Aorta (tissue), 5 donors: ENCODE measurements at regions not wholly inside any gene's neighbourhood (a gene's known extent, or its start where the extent isn't known, plus 50 kb on each side); places are given as distances from the start of the nearest gene placed in this dataset.

Experiments
- ATAC-seq: fragments of 200-7000 bp; cut with Tn5 transposase; one replicate; pipeline ENCODE4 v1.9.1; 2022; ENCODE audit warnings: moderate library complexity; ENCODE audit not compliant: low FRiP score
- DNase-seq, 2 donors: peaks; one replicate each; pipeline ENCODE4 v3.0.0-alpha.2; 2020
- H3K27ac ChIP-seq, 2 donors: one replicate each; pipeline ENCODE4 v1.5.1; 2013; ENCODE audit warnings: low read length in 2 of 2, mild to moderate bottlenecking in 2 of 2, moderate library complexity in 2 of 2, control low read depth in 1 of 2, inconsistent platforms in 1 of 2, low read depth in 1 of 2
- H3K27me3 ChIP-seq, 2 donors: one replicate each; pipeline ENCODE4 v1.6.1; 2013; ENCODE audit warnings: control low read depth in 1 of 2, low read length in 1 of 2, mild to moderate bottlenecking in 1 of 2, moderate library complexity in 1 of 2; ENCODE audit not compliant: insufficient read depth in 2 of 2, control insufficient read depth in 1 of 2
- H3K36me3 ChIP-seq, 2 donors: one replicate each; pipeline ENCODE4 v1.6.1; 2013; ENCODE audit warnings: control low read depth in 1 of 2, low read length in 1 of 2, mild to moderate bottlenecking in 1 of 2; ENCODE audit not compliant: insufficient read depth in 2 of 2, control insufficient read depth in 1 of 2
- H3K4me1 ChIP-seq, 2 donors: one replicate each; pipeline ENCODE4 v1.6.1; 2013; ENCODE audit warnings: low read length in 2 of 2, control low read depth in 1 of 2, mild to moderate bottlenecking in 1 of 2, moderate library complexity in 1 of 2; ENCODE audit not compliant: insufficient read depth in 2 of 2, control insufficient read depth in 1 of 2
- H3K4me3 ChIP-seq, 2 donors: one replicate each; pipeline ENCODE4 v1.5.1; 2013; ENCODE audit warnings: low read length in 2 of 2, control low read depth in 1 of 2, mild to moderate bottlenecking in 1 of 2
- H3K9me3 ChIP-seq: one replicate; pipeline ENCODE4 v1.6.1; 2013; ENCODE audit warnings: mild to moderate bottlenecking, low read length; ENCODE audit not compliant: control insufficient read depth
- WGBS, 2 donors: extraction: QIAGEN DNeasy Blood & Tissue Kit; methylation state at CpG; one replicate each; pipeline ENCODE4 v1.1.7; 2013; 5-methylcytosine and 5-hydroxymethylcytosine counted together
- intact Hi-C, 2 donors: fragments of 100-400 bp; cut with DNase I; formaldehyde crosslinking; loops; one replicate each; pipeline versions ENCODE4 v1.14.2 to v1.15.0; 2022
- donor health status: healthy with polysubstance abuse.
- donor health status: Bipolar disorder and iron deficiency.
- donor health status: DM: no; HTN: no; CAD: no.
- donor health status: DM: no; HTN: no; CAD: no.
- donor health status: DM: yes; HTN: yes; CAD: no.

- no peaks in the 10 kb centered on the region for H3K36me3 ChIP-seq
- no peak for ATAC-seq
- intact Hi-C loops, result no loop called here
- H3K9me3 ChIP-seq, result peaks cover 2% of the 10 kb centered on the region
- H3K27me3 ChIP-seq, result no peaks in the 10 kb centered on the region
- DNase-seq, result no peak
- H3K4me3 ChIP-seq, result no peak overlapping the region
- 75 to 93% methylated on average over 4 of the region's 4 CpGs for WGBS, 2 donors
- H3K27ac ChIP-seq, result no peak overlapping the region
- no peaks in the 10 kb centered on the region for H3K4me1 ChIP-seq
Observed at GRCh38 chr12:4223273-4223845, 50.2 kb upstream of the CCND2 start.

- DNase-seq, result no peak
- intact Hi-C loops, result no loop called here
- Histone ChIP-seq H3K27ac (no peak overlapping the region), H3K36me3 (no peaks in the 10 kb centered on the region), H3K9me3 (peaks cover 2% of the 10 kb centered on the region), H3K4me3 (no peak overlapping the region), H3K4me1 (no peaks in the 10 kb centered on the region), H3K27me3 (no peaks in the 10 kb centered on the region)
- no peak for ATAC-seq
Observed at GRCh38 chr12:4221258-4221620, 52.3 kb upstream of the CCND2 start.

GRCh38 chr12:4220536-4221257, 52.9 kb upstream of the CCND2 start:
- Histone ChIP-seq H3K9me3 (peaks cover 2% of the 10 kb centered on the region), H3K27me3 (no peaks in the 10 kb centered on the region), H3K4me1 (no peaks in the 10 kb centered on the region), H3K27ac (no peak overlapping the region), H3K36me3 (no peaks in the 10 kb centered on the region), H3K4me3 (no peak overlapping the region)
- WGBS, 2 donors, result 64 to 67% methylated on average over 7 of the region's 7 CpGs
- DNase-seq (no peak), ATAC-seq (no peak)
- intact Hi-C loops, result no loop called here

- DNase-seq, result no peak
- 88% methylated on average over 6 of the region's 6 CpGs for WGBS, 2 donors
- Histone ChIP-seq H3K27me3 (no peaks in the 10 kb centered on the region), H3K4me1 (no peaks in the 10 kb centered on the region), H3K4me3 (no peak overlapping the region), H3K27ac (no peak overlapping the region), H3K36me3 (no peaks in the 10 kb centered on the region), H3K9me3 (no peaks in the 10 kb centered on the region)
- intact Hi-C loops, result no loop called here
- no peak for ATAC-seq
Observed at GRCh38 chr12:4217091-4217490, 56.5 kb upstream of the CCND2 start.

- H3K36me3 ChIP-seq, result no peaks in the 10 kb centered on the region
- no peaks in the 10 kb centered on the region for H3K4me1 ChIP-seq
- no peak overlapping the region for H3K27ac ChIP-seq
- H3K9me3 ChIP-seq, result no peaks in the 10 kb centered on the region
- ATAC-seq (no peak), DNase-seq (no peak)
- intact Hi-C loops, result no loop called here
- WGBS, 2 donors, result 51 to 61% methylated on average over 5 of the region's 5 CpGs
- H3K4me3 ChIP-seq, result no peak overlapping the region
- H3K27me3 ChIP-seq, result no peaks in the 10 kb centered on the region
Observed at GRCh38 chr12:4216187-4216927, 57.2 kb upstream of the CCND2 start.

GRCh38 chr12:4215229-4216186, 58.1 kb upstream of the CCND2 start:
- Histone ChIP-seq H3K27ac (no peak overlapping the region), H3K4me3 (no peak overlapping the region), H3K4me1 (no peaks in the 10 kb centered on the region), H3K36me3 (no peaks in the 10 kb centered on the region), H3K27me3 (no peaks in the 10 kb centered on the region), H3K9me3 (no peaks in the 10 kb centered on the region)
- no peak for ATAC-seq
- 42 to 44% methylated on average over 18 of the region's 18 CpGs for WGBS, 2 donors
- peak in 1 of 2 donors; percentile 89 for DNase-seq
- intact Hi-C loops, result no loop called here

GRCh38 chr12:4214877-4215228, 58.7 kb upstream of the CCND2 start:
- H3K4me3 ChIP-seq, result no peak overlapping the region
- 85 to 89% methylated on average over 8 of the region's 8 CpGs for WGBS, 2 donors
- DNase-seq, result no peak

DNA sequence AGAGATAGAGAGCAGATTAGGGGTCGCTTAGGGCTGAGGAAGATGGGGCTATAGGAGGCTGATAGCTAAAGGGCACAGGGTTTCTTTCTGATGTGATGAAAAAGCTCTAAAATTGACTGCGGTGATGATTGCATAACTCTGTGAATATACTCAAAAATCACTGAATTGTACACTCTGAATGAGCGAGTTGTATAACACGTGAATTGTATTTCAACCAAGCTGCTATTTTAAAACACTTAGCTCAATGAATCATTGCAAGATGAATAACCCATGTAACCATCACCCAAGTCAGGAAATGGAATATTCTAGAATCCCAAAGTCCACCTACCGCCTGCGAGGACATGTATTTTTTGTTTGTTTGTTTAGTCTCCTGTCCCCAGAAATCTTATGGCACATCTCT, 60.1 kb upstream of the CCND2 start:
- H3K4me3 ChIP-seq, result no peak overlapping the region
- intact Hi-C loops, result no loop called here
- ATAC-seq (no peak), DNase-seq (no peak)
- H3K9me3 ChIP-seq, result no peaks in the 10 kb centered on the region
- 70 to 87% methylated on average over 6 of the region's 6 CpGs for WGBS, 2 donors
- no peaks in the 10 kb centered on the region for H3K36me3 ChIP-seq
- H3K4me1 ChIP-seq, result no peaks in the 10 kb centered on the region
- H3K27ac ChIP-seq, result no peak overlapping the region
- H3K27me3 ChIP-seq, result no peaks in the 10 kb centered on the region

More at GRCh38 chr12:4214877-4215228, 58.7 kb upstream of the CCND2 start:
- ATAC-seq, result no peak
- no peaks in the 10 kb centered on the region for H3K36me3 ChIP-seq
- no peaks in the 10 kb centered on the region for H3K4me1 ChIP-seq
- intact Hi-C loops, result no loop called here
- no peaks in the 10 kb centered on the region for H3K9me3 ChIP-seq
- H3K27me3 ChIP-seq, result no peaks in the 10 kb centered on the region
- H3K27ac ChIP-seq, result no peak overlapping the region
